Esophagus (tissue), 2 donors: ENCODE measurements at regions not wholly inside any gene's neighbourhood (a gene's known extent, or its start where the extent isn't known, plus 50 kb on each side); places are given as distances from the start of the nearest gene placed in this dataset.

ENCODE experiments used
- H3K27ac ChIP-seq, 2 donors: one replicate each; pipeline ENCODE4 v1.5.1; 2013; ENCODE audit warnings: low read depth in 2 of 2, mild to moderate bottlenecking in 2 of 2, inconsistent platforms in 1 of 2, low read length in 1 of 2, moderate library complexity in 1 of 2
- H3K27me3 ChIP-seq, 2 donors: one replicate each; pipeline ENCODE4 v1.6.1; 2013; ENCODE audit warnings: low read length in 2 of 2, control low read depth in 1 of 2, mild to moderate bottlenecking in 1 of 2; ENCODE audit not compliant: insufficient read depth in 2 of 2, control insufficient read depth in 1 of 2
- H3K36me3 ChIP-seq, 2 donors: one replicate each; pipeline ENCODE4 v1.6.1; 2013; ENCODE audit warnings: low read length in 1 of 2; ENCODE audit not compliant: control insufficient read depth in 2 of 2, insufficient read depth in 2 of 2
- H3K4me1 ChIP-seq, 2 donors: one replicate each; pipeline ENCODE4 v1.6.1; 2013; ENCODE audit warnings: low read length in 1 of 2; ENCODE audit not compliant: control insufficient read depth in 2 of 2, insufficient read depth in 2 of 2
- H3K4me3 ChIP-seq, 2 donors: one replicate each; pipeline ENCODE4 v1.5.1; 2013; ENCODE audit warnings: low read length in 2 of 2, mild to moderate bottlenecking in 2 of 2, low read depth in 1 of 2, moderate library complexity in 1 of 2
- H3K9me3 ChIP-seq, 2 donors: one replicate each; pipeline ENCODE4 v1.6.1; 2013; ENCODE audit warnings: mild to moderate bottlenecking in 2 of 2, low read depth in 1 of 2, low read length in 1 of 2, moderate library complexity in 1 of 2; ENCODE audit not compliant: control insufficient read depth in 2 of 2, insufficient read depth in 1 of 2
- WGBS, 2 donors: extraction: QIAGEN DNeasy Blood & Tissue Kit; methylation state at CpG; one replicate each; pipeline ENCODE4 v1.1.7; 2013; 5-methylcytosine and 5-hydroxymethylcytosine counted together
- donor health status: healthy with polysubstance abuse.
- donor health status: Bipolar disorder and iron deficiency.

DNA sequence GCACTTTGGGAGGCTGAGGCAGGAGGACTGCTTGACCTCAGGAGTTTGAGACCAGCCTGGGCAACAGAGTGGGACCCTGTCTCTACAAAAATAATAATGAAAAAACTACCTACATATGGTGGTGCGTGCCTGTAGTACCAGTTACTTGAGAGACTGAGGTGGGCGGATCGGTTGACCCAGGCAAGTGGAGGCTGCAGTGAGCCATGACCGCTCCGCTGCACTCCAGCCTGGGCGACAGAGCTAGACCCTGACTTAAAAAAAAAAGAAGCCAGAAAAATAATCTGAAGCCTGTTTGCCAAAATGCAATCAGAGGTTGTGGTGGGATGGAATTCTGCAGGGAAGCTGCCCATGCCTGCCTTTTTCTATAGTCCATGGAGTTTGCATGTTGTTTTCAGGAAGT, 50.4 kb upstream of the GGTA1 start:
- no peak overlapping the region for H3K4me3 ChIP-seq
- H3K27ac ChIP-seq = no peak overlapping the region
- H3K27me3 ChIP-seq = no peaks in the 10 kb centered on the region
- H3K9me3 ChIP-seq = no peaks in the 10 kb centered on the region
- 81 to 82% methylated on average over 6 of the region's 6 CpGs for WGBS, 2 donors
- peaks cover 4 to 9% of the 10 kb centered on the region in 2 donors for H3K4me1 ChIP-seq
- no peaks in the 10 kb centered on the region for H3K36me3 ChIP-seq

DNA sequence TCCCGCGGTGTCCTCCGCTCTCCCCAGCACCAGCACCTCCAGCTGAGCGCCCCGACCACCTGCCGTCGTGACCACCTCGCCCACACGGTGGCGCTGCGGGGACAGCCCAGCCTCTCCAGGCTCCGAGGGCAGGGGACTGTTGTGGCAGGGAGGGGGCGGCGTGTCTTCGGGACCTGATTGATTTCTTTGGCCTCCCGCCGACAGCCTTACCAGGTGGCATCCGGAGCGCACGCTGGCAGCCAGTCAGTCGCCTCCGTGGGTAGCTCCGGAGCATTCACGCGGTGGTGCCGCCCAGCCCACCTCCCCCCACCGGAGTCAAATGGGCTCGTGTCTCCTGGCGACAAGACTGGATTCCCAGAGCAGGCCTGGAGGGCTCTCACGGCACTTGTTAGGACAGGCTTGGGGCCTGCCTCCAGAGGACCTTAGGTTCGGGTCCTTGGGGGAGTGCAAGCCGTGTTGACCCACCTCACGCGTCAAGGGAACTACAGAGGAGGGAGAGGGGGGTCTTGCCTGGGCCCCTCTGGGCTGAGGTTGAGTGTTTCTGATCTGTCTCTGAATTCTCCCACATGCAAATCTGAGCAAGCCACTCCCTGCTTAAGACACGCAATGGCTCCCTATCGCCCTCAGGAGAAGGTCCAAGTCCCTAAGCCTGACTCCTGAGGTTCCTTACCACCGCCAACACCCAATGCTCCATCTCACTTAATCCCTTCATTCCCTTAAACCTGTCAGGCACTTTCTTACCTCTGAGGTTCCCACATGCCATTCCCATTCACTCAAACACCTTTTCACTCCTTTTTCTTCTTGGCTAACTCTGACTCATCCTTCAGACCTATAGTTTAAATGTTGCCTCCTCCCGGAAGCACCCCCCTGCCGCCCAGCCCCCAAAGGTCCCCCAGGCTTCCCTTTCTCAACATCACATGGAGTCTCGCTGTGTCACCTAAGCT, 51.2 kb upstream of the GGTA1 start:
- Histone ChIP-seq H3K4me1 (peaks cover 4 to 9% of the 10 kb centered on the region in 2 donors), H3K36me3 (no peaks in the 10 kb centered on the region), H3K27me3 (no peaks in the 10 kb centered on the region), H3K9me3 (no peaks in the 10 kb centered on the region), H3K27ac (peak overlapping the region; percentile 28 to 66), H3K4me3 (peak overlapping the region in 1 of 2 donors; percentile 15)
- WGBS, 2 donors = 15 to 23% methylated on average over 31 to 40 of the region's 40 CpGs

DNA sequence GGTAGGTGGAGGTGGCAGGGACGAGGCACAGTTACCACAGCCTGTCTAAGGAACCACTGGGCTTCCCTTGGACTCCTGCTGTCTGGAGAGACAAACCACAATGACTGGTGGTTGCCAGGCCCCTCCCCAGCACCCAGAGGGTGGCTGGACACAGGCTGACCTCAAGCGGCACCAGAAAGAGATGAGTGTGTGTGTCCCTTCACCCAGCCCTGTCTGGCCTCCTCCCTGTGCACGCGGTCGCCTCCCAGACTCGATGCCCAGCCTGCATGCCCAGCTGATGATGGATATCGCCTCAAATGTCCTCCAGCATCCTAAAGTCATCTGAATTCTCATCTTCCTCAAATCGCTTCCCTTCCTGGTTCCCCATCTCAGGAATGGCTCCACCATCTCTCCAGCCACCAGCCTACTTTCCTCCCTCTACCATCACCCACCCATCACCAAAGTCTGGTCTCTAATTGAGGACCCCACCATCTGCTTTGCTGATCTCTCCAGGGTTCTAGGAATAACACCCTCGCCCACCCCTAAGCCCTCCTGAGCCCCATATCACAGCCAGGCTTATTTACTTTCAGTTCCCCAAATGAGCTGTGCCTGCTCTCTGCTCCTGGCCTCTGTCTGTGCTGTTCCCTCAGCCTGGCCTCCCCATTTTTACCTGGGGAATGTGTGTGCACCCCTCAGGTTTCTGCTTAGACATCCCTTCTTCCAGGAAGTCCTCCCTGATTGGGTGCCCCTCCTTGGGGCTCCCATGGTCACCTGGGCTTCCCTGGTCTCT, 52.5 kb upstream of the GGTA1 start:
- no peaks in the 10 kb centered on the region for H3K36me3 ChIP-seq
- no peaks in the 10 kb centered on the region for H3K27me3 ChIP-seq
- WGBS, 2 donors = 70 to 73% methylated on average over 9 of the region's 9 CpGs
- no peaks in the 10 kb centered on the region for H3K9me3 ChIP-seq
- peaks cover 4 to 13% of the 10 kb centered on the region in 2 donors for H3K4me1 ChIP-seq
- no peak overlapping the region for H3K27ac ChIP-seq
- H3K4me3 ChIP-seq = no peak overlapping the region

DNA sequence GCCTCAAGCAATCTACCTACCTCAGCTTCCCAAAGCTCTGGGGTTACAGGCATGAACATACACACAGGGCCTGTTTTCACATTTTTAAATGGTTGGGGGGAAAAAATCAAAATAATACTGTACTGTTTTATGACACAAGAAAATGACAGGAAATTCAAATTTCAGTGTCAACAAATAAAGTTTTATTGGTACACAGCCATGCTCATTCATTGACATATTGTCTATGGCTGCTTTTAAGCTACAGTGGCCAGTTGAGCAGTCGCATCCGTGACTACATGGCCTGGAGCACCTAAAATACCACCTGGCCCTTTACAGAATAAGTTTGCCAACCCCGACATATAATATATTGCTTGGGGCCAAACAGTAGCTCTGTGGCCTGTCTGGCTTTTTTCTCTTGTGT, 56.4 kb upstream of the GGTA1 start:
- H3K4me3 ChIP-seq = no peak overlapping the region
- WGBS, 2 donors = 76 to 86% methylated on average over 3 of the region's 3 CpGs
- H3K27me3 ChIP-seq = no peaks in the 10 kb centered on the region
- H3K36me3 ChIP-seq = no peaks in the 10 kb centered on the region
- H3K9me3 ChIP-seq = no peaks in the 10 kb centered on the region
- peaks cover 7 to 22% of the 10 kb centered on the region in 2 donors for H3K4me1 ChIP-seq
- H3K27ac ChIP-seq = peak overlapping the region; percentile 50 to 75

DNA sequence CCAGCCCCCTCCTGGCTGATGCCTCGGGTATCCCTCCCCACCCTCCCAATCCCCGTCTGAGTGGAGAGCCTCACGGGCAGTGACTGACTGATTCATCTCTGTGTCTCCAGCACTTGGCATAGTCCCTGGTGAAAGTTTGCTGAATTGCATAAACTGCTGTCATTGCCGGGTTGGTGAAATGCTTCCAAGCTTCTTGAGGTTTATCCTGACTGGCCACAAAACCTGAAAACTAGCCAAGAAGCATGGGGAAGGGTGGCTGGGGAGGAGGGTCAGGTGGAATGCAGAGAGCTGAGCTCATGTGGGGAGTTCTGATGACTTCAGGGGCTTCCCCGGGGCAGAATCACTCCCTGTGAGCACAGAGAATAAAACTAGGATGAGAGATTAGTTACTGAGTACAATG, 56.9 kb upstream of the GGTA1 start:
- peaks cover 7 to 22% of the 10 kb centered on the region in 2 donors for H3K4me1 ChIP-seq
- no peaks in the 10 kb centered on the region for H3K9me3 ChIP-seq
- no peaks in the 10 kb centered on the region for H3K36me3 ChIP-seq
- no peak overlapping the region for H3K4me3 ChIP-seq
- H3K27me3 ChIP-seq = no peaks in the 10 kb centered on the region
- H3K27ac ChIP-seq = peak overlapping the region; percentile 50 to 75
- WGBS, 2 donors = 18 to 31% methylated on average over 5 of the region's 5 CpGs

DNA sequence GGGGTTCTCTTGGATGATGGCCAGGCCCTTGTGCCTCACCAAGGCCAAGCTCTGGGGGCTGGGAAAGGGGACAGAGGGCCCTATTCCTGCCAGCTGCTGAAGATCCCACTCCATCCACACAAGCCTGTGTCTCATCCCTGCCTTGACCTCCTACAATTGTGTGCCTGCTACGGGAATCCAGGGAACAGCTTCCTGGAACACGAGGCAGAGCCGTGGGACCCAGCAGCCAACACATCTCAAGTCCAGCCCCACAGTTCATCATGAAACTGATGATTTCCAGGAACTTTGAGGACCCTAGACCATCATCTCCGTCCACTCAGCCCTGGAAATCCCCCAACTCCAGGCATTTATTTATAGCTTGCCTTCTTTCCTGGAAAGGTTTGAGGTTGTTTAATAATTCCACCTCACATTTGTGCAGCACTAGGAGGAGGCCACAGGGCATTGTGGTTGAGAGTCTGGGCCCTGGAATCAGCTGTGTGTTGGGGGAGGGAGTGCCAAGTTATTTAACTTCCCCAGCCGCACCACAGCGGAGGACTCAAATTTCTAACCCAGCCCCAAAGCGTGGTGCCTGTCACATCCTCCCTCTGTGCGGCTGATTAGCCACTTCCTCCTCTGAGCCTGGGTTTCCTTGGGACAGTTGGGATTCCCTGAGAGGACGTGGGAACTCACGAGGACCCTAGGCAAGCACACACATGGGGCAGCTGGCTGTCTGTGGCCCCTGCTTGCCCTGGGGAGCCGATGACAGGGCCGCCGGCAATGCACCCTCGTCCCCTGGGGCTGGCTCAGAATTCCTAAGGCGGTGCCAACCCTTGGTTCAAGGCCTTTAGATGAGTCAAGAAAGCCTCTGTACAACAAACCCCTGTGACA, 58.2 kb upstream of the GGTA1 start:
- peak overlapping the region; percentile 54 to 57 for H3K27ac ChIP-seq
- H3K27me3 ChIP-seq = no peaks in the 10 kb centered on the region
- H3K4me3 ChIP-seq = no peak overlapping the region
- peaks cover 7 to 28% of the 10 kb centered on the region in 2 donors for H3K4me1 ChIP-seq
- WGBS, 2 donors = 28 to 29% methylated on average over 15 of the region's 15 CpGs
- no peaks in the 10 kb centered on the region for H3K36me3 ChIP-seq
- no peaks in the 10 kb centered on the region for H3K9me3 ChIP-seq

DNA sequence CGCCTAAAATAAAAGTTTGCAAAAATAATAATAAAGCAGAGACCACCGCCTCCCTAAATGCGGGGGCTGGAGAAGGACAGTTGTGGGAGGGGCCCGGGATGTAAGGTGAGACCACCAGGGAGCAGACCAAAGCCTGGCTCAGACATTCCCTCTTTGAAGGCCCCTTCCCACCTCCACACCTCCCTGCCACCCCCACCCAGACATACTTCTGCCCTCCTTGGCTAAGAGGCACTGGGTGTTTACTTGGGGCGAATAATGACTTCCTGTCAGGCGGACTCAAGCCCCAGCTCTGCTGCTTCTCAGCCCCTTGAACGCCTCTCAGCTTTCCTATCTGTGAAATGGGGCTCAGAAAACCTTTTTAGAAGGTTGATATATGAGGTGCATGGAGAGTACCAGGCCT, 58.8 kb upstream of the GGTA1 start:
- no peaks in the 10 kb centered on the region for H3K36me3 ChIP-seq
- H3K4me3 ChIP-seq = no peak overlapping the region
- no peaks in the 10 kb centered on the region for H3K9me3 ChIP-seq
- 62 to 66% methylated on average over 7 of the region's 7 CpGs for WGBS, 2 donors
- no peaks in the 10 kb centered on the region for H3K27me3 ChIP-seq
- H3K27ac ChIP-seq = peak overlapping the region; percentile 40 to 54
- H3K4me1 ChIP-seq = peaks cover 7 to 28% of the 10 kb centered on the region in 2 donors

DNA sequence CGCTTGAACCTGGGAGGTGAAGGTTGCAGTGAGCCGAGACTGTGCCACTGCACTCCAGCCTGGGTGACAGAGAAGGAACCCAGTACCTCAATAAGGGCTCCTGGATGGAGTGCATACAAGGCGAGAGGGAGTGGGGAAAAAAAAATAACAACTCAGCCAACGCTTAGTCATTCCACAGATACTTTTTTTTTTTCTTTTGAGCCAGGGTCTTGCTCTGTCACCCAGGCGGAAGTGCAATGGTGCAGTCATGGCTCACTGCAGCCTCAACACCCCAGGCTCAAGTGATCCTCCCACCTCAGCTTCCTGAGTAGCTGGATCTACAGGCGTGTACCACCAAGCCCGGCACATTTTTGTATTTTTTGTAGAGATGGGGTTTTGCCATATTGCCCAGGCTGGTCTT, 59.5 kb upstream of the GGTA1 start:
- Histone ChIP-seq H3K27ac (peak overlapping the region in 1 of 2 donors; percentile 40), H3K4me3 (no peak overlapping the region), H3K4me1 (peaks cover 7 to 28% of the 10 kb centered on the region in 2 donors), H3K9me3 (no peaks in the 10 kb centered on the region), H3K36me3 (no peaks in the 10 kb centered on the region), H3K27me3 (no peaks in the 10 kb centered on the region)
- WGBS, 2 donors = 63 to 79% methylated on average over 7 of the region's 7 CpGs

DNA sequence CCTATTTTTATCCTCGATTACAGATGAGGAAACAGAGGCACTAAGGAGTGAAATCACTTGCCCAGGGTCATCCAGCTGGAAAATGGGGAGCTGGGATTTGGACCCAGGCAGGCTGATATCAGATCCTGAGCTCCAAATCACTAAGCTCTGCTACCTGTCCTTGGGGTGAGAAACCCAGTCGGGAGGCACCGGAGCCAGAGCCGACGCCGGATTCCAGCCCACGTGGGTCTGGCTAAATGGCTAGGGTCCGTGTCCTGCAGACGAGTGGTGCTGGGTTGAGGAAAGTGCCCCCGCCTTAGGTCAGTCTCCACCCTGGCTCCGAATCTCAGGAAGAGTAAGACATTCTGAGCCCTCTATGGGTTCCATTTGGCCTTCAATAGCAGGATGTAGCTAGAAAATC, 61.3 kb upstream of the GGTA1 start:
- peaks cover 7 to 30% of the 10 kb centered on the region in 2 donors for H3K4me1 ChIP-seq
- H3K27ac ChIP-seq = no peak overlapping the region
- H3K27me3 ChIP-seq = no peaks in the 10 kb centered on the region
- no peaks in the 10 kb centered on the region for H3K9me3 ChIP-seq
- WGBS, 2 donors = 88 to 92% methylated on average over 11 of the region's 11 CpGs
- no peak overlapping the region for H3K4me3 ChIP-seq
- no peaks in the 10 kb centered on the region for H3K36me3 ChIP-seq
